ENCODE measurements at regions not wholly inside any gene's neighbourhood (a gene's known extent, or its start where the extent isn't known, plus 50 kb on each side); places are given as distances from the start of the nearest gene placed in this dataset.

- H3K27me3 ChIP-seq (ENCODE audit: control insufficient read depth in 2 of 2, insufficient read depth in 2 of 2, low read length in 2 of 2) = no peaks in the 10 kb centered on the region
- H3K36me3 ChIP-seq (ENCODE audit: control insufficient read depth in 2 of 2, extremely low read depth in 1 of 2, insufficient read depth in 2 of 2, low read length in 2 of 2) = no peaks in the 10 kb centered on the region
- intact Hi-C loops (cut with micrococcal nuclease) (no loop called here), dilution Hi-C loops (cut with MboI; ENCODE audit: extremely low pct_ligation_motif_present, low sequenced_read_pairs) (no loop called here)
- FAIRE-seq (no peak), DNase-seq (ENCODE audit: low read depth, low spot score) (no peak)
- no peak overlapping the region for H3K4me2 ChIP-seq (ENCODE audit: insufficient read depth, low read length)
- H3K9ac ChIP-seq (replicated peaks; ENCODE audit: extremely low read depth, insufficient read depth, low read length) = no peak overlapping the region
- H3K79me2 ChIP-seq (ENCODE audit: control insufficient read depth, insufficient read depth, low read length) = no peaks in the 10 kb centered on the region
- no peaks in the 10 kb centered on the region for H3K9me1 ChIP-seq (replicated peaks; ENCODE audit: control insufficient read depth, extremely low read depth, insufficient read depth, low read length)
- H2AFZ ChIP-seq (ENCODE audit: low read depth, low read length) = no peak overlapping the region
- TF ChIP-seq EZH2 (IDR thresholded peaks at IDR 0.05; ENCODE audit: borderline replicate concordance, low read depth, low read length, severe bottlenecking) = no peak
- no peak for TF ChIP-seq GATA2 (IDR thresholded peaks at IDR 0.05; ENCODE audit: insufficient read depth, insufficient read length, low read depth, low read length)
- no peak for TF ChIP-seq CTCF (IDR thresholded peaks at IDR 0.05; ENCODE audit: extremely low read depth in 1 of 2, insufficient read depth in 1 of 2, low read depth in 1 of 2, low read length in 2 of 2)
- no peak for TF ChIP-seq POLR2A (IDR thresholded peaks at IDR 0.05; ENCODE audit: low read depth, low read length)
- no peak for TF ChIP-seq FOS (IDR thresholded peaks at IDR 0.05; ENCODE audit: borderline replicate concordance, insufficient read depth, low read length)
- no peak for TF ChIP-seq JUN (IDR thresholded peaks at IDR 0.05; ENCODE audit: borderline replicate concordance, insufficient read depth, insufficient read length, low read depth)
- TF ChIP-seq MYC (IDR thresholded peaks at IDR 0.05; ENCODE audit: low read depth, low read length) = no peak
- TF ChIP-seq MAX (IDR thresholded peaks at IDR 0.05; ENCODE audit: insufficient read depth, insufficient read length) = no peak
- TF ChIP-seq POLR2AphosphoS5 (IDR thresholded peaks at IDR 0.05; ENCODE audit: insufficient read depth, low read depth, low read length) = no peak
- ChIA-PET CTCF (no interaction called here), POLR2A (no interaction called here)
- no peaks in the 10 kb centered on the region for H3K4me1 ChIP-seq (ENCODE audit: control insufficient read depth, extremely low read depth, insufficient read depth, low read length)
- H3K9me3 ChIP-seq (replicated peaks; ENCODE audit: control insufficient read depth, insufficient read depth, low read length) = peaks cover 2% of the 10 kb centered on the region
- no TSS peak for BruUV-seq (replicated peaks)
- H4K20me1 ChIP-seq (replicated peaks; ENCODE audit: control insufficient read depth, extremely low read depth, insufficient read depth, low read length) = no peaks in the 10 kb centered on the region
- H3K27ac ChIP-seq (ENCODE audit: insufficient read depth, low read depth, low read length) = no peak overlapping the region
- no peak overlapping the region for H3K4me3 ChIP-seq (replicated peaks in 1 of 3; ENCODE audit: insufficient read depth in 1 of 3, low read depth in 1 of 3, low read length in 3 of 3)
Measured at GRCh38 chr10:123390874-123391273, 236.7 kb downstream of the BUB3 start.
